ENCODE measurements at regions not wholly inside any gene's neighbourhood (a gene's known extent, or its start where the extent isn't known, plus 50 kb on each side); places are given as distances from the start of the nearest gene placed in this dataset.
"Not testable (repeated sequence)": the region's sequence is repeated elsewhere in the genome, so short reads cannot be mapped to it uniquely, and the experiment has no call there.

DNA sequence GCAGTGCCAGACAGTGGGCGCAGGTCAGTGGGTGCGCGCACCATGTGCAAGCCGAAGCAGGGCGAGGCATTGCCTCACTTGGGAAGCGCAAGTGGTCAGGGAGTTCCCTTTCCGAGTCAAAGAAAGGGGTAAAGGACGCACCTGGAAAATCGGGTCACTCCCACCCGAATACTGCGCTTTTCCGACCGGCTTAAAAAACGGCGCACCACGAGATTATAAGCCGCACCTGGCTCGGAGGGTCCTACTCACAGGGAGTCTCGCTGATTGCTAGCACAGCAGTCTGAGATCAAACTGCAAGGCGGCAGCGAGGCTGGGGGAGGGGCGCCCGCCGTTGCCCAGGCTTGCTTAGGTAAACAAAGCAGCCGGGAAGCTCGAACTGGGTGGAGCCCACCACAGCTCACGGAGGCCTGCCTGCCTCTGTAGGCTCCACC, 77.9 kb downstream of the NR4A2 start:
- DNase-seq: peak in 1 of 2 donors; percentile 7

DNA sequence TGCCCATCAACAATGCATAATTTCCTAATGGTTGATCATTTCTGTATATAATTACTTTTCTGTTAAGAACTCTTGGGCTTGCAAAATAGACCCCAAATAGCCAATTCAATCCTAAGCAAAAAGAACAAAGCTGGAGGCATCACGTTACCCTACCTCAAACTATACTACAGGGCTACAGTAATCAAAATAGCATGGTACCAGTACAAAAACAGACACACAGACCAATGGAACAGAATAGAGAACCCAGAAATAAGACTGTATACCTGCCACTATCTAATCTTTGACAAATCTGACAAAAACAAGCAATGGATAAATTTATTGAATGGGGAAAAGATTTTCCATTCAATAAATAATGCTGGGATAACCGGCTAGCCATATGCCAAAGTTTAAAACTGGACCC, 78.8 kb downstream of the NR4A2 start:
- DNase-seq: no peak

DNA sequence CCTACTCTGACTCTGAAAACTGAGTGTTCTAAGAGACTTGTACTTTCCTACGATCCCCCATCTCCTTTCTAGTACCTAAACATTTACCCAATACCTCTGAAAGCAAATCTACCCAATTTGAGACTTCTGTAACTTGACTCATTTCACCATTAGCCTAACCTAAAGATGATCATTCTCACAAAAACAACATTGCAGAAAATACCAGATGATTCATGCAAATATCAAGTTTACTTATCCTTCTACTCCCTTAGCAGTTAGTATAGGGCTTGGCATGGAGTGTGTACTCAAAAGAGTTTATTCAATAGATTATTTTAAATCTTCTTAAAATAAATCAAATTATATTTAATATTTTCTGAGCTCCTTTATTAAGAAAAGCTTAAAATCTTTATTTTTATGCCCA, 89.6 kb downstream of the NR4A2 start:
- no peak for DNase-seq

DNA sequence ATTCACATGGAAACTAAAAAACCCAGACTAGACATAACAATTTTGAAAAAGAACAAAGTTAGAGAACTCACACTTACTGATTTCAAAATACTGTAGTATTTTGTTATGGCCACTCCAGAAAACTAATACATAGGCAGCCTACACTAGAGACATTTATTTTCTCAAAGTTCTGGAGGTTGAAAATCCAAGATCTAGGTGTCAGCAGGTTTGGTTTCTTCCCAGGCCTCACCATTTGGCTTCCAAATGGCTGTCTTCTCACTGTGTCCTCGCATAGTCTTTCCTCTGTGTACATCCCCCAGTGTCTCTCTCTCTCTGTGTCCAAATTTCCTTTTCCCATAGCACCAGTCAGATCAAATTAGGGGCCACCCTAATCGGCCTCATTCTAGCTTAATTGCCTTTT, 95.0 kb downstream of the NR4A2 start:
- no peak for DNase-seq

DNA sequence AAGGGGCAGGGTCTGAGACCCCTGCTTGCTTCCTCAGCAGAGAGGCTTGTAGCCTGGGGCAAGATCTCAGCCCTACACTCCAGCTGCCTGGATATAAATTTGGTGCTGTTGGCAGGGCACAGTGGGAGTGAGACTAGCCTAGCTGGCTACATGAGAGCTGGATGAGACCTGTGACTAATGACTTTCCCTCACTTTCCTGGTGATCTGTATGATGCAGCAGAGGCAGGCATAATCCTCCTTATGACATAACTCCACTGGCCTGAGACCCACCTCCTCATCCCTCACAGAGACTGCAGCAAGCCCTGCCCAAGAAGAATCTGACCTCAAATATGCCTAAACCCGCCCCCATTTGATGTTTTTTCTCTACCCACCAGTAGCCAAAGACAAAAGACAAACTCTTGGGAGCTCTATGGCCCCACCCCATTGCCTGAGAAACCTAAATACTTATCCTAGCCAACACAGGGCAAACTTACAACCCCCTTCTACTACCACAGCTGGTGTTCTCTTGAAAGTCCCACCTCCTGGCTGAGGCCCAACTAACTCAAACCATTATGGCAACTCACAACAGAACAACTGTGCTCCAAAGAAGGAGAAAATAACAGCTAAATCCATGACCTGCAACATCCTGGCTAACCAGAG, 102.7 kb downstream of the NR4A2 start:
- DNase-seq: no peak

DNA sequence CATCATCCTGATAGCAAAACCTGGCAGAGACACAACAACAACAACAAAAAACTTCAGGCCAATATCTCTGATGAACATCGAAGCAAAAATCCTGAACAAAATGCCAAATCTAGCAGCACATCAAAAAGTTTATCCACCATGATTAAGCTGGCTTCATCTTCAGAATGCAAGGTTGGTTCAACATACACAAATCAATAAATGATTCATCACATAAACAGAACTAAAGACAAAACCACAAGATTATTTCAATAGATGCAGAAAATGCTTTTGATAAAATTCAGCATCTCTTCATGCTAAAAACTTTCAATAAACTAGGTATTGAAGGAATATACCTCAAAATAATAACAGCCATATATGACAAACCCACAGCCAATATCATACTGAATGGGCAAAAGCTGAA, 109.2 kb downstream of the NR4A2 start:
- not testable (repeated sequence) for DNase-seq

DNA sequence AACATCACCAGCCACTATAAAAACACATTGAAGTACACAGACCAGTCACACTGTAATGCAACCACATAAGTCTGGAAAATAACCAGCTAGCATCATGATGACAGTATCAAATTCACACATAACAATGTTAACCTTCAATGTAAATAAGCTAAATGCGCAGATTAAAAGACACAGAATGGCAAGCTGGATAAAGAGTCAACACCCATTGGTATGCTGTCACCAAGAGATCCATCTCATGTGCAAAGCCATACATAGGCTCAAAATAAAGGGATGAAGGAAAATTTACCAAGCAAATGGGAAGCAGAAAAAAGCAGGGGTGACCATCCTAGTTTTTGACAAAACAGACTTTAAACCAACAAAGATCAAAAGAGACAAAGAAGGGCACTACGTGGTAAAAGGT, 110.8 kb downstream of the NR4A2 start:
- no peak for DNase-seq

DNA sequence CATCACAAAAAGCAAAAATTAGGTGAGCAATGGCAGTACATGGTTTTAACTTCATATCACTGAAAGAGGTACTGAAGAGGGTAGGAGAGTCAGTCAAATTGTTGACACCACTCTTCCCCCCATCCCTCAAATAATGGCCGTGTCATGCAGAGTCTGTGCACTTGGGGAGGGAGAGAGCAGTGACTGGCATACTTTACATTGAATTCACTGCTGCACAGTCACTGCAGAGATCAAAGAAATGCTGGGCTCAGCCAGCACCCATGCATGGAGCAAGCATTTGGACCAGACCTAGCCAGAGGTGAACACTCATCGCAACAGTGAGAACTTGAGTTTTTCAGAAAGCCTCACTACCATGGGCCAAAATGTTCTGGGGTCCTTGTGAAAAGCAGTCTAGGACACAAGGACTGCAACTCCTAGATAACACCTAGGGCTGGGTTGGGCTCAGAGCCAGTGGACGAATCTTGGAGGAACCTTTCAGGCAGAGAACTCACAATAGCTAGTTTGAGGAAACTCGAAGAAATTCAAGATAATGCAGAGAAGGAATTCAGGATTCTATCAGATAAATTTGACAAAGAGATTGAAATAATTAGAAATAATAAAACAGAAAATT, 112.9 kb downstream of the NR4A2 start:
- DNase-seq: no peak

DNA sequence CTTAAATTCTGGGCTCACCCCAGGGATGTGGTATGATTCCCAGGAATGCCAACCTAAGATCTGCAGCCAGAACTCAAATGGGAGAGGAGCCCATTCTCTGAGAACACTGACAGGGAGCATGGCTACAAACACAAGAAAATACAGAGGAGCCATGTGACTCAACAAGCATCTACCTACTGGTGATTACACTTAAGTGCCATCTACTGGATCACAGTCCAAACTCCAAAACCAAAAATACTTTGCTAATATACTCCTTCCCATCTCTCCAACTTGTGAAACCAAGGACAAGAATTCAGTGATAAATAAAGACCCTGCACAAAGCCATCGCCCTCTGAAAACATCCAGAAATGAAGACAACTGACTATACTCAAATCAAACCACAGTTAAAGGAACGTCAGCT, 116.9 kb downstream of the NR4A2 start:
- DNase-seq: no peak

DNA sequence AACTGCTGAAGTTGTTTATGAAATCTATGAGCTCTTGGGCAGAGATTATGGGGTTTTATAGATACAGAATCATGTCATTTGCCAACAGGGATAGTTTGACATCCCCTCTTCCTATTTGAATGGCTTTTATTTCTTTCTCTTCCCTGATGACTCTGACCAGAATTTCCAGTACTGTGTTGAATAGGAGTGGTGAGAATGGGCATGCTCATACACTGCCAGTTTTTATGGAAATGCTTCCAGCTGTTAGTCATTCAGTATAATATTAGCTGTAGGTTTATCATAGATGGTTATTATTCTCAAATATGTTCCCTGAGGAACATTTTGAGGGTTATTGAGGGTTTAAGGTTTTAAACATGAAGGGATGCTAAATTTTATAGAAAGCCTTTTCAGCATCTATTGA, 121.2 kb downstream of the NR4A2 start:
- no peak for DNase-seq

DNA sequence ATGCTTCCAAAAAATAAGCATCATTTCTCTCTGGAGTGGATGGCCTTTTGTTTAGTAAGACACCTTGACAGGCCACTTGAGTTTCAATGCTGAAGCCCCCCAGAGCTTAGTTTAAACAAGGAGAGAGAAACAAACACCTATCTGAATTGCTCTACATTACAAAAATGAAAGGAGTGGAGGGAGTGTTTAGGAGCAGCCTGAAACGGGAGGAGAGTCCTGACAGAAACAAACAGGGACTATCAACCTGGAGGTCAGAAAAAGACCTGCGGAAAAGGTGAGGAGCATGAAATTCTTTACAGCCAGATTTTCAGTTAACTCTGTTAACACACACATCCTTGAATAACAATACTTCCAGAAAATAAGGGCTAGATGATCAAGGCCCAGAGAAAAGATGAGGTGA, 126.2 kb downstream of the NR4A2 start:
- DNase-seq: no peak

DNA sequence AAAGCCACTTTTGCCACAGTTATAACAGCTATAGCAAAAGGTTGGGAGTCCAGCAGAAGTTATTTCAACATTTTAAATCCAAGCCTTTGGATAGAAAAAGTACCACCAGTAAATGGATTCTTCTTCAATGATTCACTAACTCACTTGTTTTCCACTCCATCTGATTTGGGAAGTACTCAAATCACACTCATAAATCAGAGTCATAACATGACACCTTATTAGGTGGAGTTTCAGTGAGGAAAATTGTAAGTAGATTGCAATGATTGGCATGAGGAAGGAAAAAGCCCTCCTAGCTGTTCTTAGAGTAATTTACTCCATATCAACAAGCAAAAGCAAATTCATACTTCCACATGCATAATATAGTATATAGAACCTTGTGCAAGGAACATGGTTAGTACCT, 132.9 kb downstream of the NR4A2 start:
- no peak for DNase-seq

DNA sequence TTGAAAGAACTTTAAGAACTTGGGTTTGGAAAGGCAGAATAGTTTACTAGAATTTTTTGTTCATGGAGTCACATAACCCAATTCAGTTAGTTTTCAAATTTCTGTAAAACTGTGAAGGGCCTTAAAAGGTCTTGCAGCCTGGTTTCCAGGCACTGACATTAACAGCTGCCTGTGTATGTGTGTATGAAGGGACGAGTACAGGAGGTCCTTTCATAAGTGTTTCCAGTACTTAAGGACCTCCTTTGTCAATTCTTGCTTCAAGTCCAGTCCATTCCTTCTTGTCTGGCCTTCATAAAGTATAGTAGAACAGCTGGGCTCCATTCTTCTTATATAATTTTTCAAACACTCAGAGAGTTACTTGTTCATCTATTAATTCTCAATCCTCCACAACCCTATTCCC, 136.5 kb downstream of the NR4A2 start:
- DNase-seq: no peak

DNA sequence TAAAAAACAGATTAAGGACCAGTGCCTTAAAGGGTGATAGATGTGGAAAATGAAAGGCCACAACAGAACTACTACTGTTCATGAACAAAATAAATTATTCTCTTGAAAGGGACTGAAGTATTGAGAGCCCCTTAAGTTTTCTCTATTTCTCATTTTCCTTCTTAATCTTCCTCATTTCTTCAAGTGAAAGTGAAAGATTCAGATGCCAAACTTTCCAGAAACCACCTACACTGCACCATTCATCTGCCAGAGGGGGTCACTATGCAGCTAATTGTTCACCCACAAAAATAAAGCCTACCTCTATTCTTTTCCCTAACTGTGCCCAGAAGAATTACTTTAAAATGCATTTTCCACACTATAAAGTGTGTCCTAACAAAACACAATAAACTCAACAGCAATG, 140.1 kb downstream of the NR4A2 start:
- no peak for DNase-seq

DNA sequence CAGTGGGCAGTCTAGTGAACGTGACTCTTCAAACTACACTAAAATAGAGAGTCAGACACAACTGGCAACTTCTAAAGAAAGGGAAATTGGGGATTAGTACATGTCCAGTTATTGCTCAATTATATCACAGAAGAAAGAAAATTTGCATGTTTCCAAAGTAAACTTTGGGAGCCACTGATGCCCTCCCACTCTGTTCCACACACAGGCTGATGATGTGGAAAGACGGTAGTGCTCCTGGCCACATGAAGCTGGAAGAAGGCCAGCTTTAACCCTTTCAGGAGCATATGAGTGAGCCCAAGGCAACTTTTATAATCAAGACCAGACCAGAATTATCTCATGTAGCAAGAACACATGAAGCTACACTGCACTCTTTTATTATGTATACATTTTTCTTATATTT, 141.0 kb downstream of the NR4A2 start:
- DNase-seq: no peak

DNA sequence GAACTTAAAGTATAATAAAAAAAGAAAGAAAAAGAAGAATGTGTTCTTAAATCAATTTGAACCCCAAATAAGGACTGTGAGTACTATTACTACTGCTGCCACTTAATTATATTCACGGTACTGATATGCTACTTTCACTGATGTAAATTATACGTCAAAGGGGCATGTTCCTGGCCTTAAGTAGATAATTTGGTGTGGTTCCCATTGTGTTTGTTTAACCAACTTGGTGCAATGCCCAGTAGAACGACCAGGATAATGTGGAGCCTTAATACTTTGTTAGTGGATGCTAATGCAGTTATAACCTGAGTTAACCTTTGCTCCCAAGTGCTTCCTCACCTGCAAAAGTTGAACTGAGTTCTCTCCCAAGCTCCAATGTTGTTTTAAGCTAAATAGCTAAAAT, 142.0 kb downstream of the NR4A2 start:
- no peak for DNase-seq

DNA sequence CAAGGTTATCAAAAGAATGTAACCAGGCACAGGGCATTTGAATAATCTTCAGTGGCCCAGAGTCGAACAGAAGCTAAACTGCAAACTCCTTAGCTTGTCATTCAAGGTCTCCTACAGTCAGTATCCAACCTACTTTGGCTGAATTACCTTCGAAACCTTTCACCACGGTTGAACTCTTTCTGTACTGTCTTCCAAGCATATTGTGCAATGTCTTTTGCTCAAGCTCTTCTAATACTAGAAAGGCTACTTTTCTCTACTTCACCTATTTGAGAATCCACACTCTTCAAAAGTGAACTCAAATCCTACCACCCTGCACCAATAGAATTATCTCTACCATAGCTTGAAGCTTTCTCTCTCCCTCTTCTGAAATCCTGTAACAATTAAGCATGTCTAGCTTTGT, 142.9 kb downstream of the NR4A2 start:
- no peak for DNase-seq

DNA sequence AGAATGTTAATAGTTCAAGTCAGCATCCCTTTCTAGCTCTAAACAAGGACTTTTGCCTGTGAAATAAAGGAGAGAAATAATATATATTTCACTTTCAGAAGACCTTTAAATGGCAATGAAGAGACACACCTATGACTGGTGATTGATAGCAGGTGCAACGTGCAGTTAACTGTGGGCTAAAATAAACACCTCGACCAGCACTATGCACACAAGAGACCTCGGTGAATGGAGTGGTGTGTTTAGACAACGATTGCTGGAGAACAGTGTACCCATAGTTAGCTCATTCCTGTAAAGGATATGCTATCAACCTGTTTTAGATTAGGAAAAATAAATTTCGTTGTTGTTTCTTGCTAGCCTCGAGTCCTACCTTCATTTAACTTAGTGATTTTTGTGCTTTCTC, 143.4 kb downstream of the NR4A2 start:
- no peak for DNase-seq

DNA sequence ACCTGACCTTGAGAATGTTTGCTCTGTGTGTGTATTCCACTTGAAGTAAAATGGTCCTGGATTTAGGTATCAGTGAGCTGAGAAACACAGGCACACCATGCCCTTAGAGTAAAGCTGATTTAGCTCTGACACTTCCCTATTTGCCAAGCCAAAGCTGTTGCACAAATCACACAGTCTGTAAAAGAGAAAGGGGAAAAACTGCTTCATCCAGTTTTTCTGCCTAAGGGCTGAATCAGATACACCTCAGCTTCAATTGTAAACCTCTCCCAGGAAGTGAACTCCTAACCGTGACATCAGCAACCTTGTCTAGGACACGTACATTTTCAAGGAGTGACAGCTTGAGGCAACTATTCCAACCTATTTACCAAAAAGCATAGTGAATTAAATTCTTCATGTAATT, 150.4 kb downstream of the NR4A2 start:
- DNase-seq: no peak

DNA sequence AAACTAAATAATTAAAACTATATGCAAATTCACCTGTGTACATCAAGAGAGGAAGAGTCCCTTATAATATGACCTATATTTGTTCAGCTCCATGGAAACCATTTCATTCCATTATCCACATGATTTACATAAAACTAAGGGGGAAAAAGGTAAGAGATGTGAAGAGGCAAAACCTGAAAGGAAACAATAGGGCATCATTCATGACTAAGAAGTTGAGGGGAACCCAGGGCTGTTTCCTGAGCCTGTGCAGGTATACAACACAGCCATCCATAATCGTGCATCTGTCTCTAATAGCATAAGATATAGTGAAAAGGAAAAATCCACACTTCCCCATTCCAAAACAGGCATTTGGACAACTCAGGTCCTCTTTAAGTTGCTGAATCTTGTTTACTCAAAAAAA, 151.3 kb downstream of the NR4A2 start:
- no peak for DNase-seq

DNA sequence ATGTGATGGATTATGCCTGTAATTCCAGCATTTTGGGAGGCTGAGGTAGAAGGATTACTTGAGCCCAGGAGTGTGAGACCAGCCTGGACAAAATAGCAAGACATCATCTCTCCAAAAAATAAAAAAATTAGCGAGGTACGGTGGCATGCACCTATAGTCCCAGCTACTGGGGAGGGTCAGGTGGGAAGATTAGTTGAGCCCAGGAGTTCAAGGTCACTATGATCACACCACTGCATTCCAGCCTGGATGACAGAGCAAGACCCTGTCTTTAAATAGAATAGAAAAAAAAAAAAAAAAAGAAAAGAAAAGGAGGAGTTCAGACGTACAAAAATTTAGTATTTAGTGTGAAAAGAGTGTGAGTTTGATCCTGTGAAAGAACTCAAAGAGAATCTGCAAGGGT, 154.9 kb downstream of the NR4A2 start:
- DNase-seq: no peak

DNA sequence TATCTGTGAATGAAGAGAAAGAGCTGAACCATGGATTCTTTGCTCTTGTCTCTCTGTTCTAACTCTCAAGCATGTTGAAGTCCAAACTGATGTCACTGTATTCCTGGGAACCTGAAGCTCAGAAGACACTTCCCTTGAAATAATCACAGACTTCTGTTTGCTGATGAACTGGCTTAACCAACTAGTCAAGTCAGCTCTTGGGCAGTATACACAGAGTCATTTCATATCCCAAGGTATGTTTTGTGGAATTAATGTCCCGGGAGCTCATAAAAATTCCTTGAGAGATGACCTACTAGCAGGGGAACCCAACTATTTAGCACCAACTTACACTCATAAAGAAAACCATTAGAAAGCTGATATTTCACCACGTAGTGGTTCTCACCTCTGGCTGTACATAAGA, 156.6 kb downstream of the NR4A2 start:
- no peak for DNase-seq

DNA sequence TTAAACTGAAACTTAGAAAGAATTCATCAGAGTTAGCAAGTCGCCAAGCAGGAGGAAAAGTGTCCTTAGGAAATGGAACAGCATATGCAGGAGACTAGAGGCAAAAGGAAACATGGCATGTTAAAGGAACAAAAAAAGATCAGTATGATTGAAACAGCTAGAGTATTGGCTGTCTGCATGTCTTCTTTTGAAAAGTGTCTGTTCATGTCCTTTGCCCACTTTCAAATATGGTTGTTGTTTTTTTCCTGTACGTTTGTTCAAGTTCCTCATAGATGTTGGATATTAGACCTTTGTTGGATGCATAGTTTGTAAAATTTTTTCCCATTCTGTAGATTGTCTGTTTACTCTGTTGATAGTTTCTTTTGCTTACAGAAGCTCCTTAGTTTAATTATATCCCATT, 161.6 kb downstream of the NR4A2 start:
- no peak for DNase-seq

DNA sequence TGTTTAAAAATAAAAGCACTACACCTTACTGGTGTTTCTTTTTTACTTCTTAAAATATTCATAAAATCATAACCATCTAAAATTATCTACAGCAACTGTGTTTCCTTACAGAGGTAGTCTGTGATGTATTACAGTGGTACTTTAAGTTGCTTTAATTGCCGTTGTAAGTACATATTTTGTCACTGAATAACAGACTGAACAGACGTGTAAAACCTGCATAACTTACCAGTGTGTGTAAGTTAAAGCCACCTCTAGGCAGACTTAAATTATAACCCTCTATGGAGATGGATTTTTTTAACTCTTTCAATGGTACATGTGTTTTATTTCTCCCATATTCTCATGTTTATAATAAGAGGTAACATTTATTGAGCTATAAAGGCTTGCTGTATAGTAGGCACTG, 166.8 kb downstream of the NR4A2 start:
- no peak for DNase-seq

DNA sequence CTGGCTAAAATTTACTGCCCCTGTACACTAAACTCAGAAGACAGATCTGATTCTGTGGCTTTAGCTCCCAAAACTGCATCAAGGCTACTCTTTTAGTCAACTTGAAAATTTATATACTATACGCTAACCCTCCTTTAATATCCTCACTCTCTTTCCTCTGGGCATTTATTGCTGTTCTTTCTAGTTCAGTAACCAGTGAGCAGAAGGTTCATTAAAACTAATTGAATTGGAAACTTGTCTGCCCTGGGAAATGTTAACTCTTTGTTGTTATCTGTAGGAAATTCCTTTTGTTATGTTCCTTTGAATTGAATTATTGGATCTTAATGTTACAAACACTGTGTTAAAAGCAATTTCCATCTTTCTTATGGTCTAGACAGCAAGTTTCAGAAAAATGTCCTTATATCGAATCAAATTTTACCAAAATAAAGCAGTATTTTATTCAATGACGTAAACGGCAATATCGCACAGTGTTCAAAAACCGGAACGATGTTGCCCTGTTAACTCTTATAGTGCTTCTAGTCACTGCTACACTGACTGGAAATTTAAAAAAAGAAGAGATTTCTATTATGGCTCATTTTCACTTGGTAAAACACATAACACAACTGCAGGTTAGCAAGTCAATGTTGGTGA, 168.3 kb downstream of the NR4A2 start:
- DNase-seq: no peak
